ENCODE measurements at regions not wholly inside any gene's neighbourhood (a gene's known extent, or its start where the extent isn't known, plus 50 kb on each side); places are given as distances from the start of the nearest gene placed in this dataset.
"Not testable (repeated sequence)": the region's sequence is repeated elsewhere in the genome, so short reads cannot be mapped to it uniquely, and the experiment has no call there.

DNA sequence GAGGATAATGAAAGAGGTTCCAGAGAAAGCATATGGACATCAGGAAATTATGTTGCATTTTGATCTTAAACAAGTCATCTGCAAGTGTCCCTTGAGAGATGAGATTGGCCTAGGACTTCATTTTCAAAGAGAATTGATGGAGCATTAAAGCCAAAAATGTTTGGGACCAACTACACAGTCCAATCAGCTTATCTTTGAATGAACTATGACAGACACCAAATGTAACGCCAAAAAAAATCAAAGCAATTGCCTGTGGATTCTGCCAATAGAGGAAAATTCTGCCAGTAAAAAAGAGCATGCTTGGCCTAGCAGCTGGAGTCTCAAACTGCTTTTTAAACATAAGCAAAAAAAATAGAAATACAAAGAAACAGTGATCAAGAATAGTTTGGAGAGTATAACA is 594.5 kb upstream of the CHAC2 start:
- Mint-ChIP-seq H3K9me3 (no peaks in the 10 kb centered on the region), H3K27me3 (no peaks in the 10 kb centered on the region), H3K36me3 (ENCODE audit: low read depth) (no peaks in the 10 kb centered on the region), H3K4me1 (no peaks in the 10 kb centered on the region), H3K4me3 (no peak overlapping the region), H3K27ac (no peak overlapping the region)
- DNase-seq, result no peak
- intact Hi-C loops (cut with micrococcal nuclease), result no loop called here

DNA sequence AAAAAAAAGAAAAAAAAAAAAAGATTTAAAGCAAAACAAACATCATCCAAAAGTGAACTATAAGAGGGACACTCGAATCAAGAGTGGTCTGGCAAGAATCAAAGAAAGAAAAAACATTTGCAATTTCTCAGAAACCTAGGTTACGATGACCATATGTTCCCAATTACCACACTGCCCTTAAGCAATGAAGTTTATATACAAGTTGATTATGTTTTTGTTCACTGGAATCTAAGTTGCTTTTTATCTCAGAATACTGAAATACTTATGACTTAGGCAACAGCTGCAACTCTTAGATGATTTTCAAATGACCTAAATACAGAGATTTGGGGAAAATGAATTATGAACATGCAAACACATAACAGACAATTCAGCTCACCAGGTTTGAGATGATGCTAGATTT is 597.1 kb upstream of the CHAC2 start:
- Mint-ChIP-seq H3K27ac (no peak overlapping the region), H3K4me3 (no peak overlapping the region)

DNA sequence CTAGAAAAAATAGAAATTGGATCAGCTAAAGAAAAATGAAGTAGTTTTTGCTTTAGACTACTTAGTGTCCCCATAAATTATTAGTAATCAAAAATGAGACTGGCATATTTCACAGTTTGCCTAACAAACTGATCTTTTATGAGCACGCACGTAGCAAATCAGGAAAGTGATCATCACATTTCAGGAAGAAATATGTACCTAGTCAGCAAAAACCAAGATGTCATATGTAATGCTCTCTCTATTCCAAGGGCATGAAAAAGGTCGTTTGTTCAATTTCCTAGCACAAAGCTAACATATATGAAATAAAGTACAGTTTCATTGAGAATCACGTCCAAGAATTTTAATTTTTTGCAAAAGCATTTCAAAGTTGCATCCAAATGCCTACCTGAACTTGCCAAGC is 600.4 kb upstream of the CHAC2 start:
- no peak for DNase-seq
- peaks cover 4% of the 10 kb centered on the region for H3K9me3 Mint-ChIP-seq
- H3K4me3 Mint-ChIP-seq, result no peak overlapping the region
- no peaks in the 10 kb centered on the region for H3K36me3 Mint-ChIP-seq (ENCODE audit: low read depth)
- no peaks in the 10 kb centered on the region for H3K4me1 Mint-ChIP-seq
- H3K27ac Mint-ChIP-seq, result no peak overlapping the region
- intact Hi-C loops (cut with micrococcal nuclease), result no loop called here
- H3K27me3 Mint-ChIP-seq, result no peaks in the 10 kb centered on the region

More for the DNA sequence above, 597.1 kb upstream of the CHAC2 start:
- intact Hi-C loops (cut with micrococcal nuclease), result no loop called here
- Mint-ChIP-seq H3K27me3 (no peaks in the 10 kb centered on the region), H3K9me3 (no peaks in the 10 kb centered on the region), H3K36me3 (ENCODE audit: low read depth) (no peaks in the 10 kb centered on the region), H3K4me1 (no peaks in the 10 kb centered on the region)
- no peak for DNase-seq

- H3K27me3 Mint-ChIP-seq, result no peaks in the 10 kb centered on the region
- H3K36me3 Mint-ChIP-seq (ENCODE audit: low read depth), result no peaks in the 10 kb centered on the region
- no peak overlapping the region for H3K27ac Mint-ChIP-seq
- no peak overlapping the region for H3K4me3 Mint-ChIP-seq
- DNase-seq, result no peak
- intact Hi-C loops (cut with micrococcal nuclease), result no loop called here
- H3K4me1 Mint-ChIP-seq, result no peaks in the 10 kb centered on the region
- no peaks in the 10 kb centered on the region for H3K9me3 Mint-ChIP-seq
Observed at GRCh38 chr2:53150146-53150545, 617.5 kb upstream of the CHAC2 start.

DNA sequence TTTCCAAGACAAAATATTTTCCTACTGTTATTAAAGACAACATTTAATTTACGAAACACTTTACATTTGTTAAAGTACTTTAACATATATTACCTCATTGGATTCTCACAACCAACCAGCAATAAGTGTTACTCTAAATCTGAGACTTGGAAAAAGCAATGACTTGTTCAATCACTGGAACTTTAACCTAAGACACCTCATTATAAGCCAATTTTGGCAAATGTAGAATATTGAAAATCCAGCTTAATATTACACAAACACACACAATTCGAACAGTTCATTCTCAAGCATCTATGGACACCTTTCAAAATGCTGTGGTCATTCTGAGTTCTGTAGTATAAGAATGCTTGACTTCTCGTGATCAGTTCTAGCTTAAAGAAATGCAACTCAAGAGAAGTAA is 619.4 kb upstream of the CHAC2 start:
- Mint-ChIP-seq H3K36me3 (ENCODE audit: low read depth) (no peaks in the 10 kb centered on the region), H3K27me3 (no peaks in the 10 kb centered on the region), H3K4me1 (no peaks in the 10 kb centered on the region), H3K27ac (no peak overlapping the region), H3K4me3 (no peak overlapping the region), H3K9me3 (no peaks in the 10 kb centered on the region)
- DNase-seq, result no peak
- intact Hi-C loops (cut with micrococcal nuclease), result no loop called here

DNA sequence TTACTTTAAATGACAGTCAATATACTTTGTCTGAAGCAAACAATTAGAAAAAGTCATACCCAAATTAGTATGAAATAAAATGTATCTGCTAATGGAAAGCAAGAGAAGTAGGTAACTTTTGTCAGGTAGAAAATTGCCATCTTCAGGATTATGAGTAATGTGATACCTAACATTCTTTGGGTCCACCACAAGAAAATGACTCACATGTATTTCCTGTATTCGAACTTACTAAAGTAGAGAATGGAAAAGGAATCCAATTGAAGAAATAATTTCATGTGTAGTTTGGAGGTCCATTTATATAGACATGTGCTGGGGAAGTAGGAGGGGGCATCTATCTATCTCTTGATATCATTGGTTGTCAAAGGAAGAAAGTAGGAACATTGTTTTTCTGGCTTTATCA is 636.2 kb upstream of the CHAC2 start:
- no peaks in the 10 kb centered on the region for H3K36me3 Mint-ChIP-seq (ENCODE audit: low read depth)
- no peaks in the 10 kb centered on the region for H3K4me1 Mint-ChIP-seq
- H3K27ac Mint-ChIP-seq, result no peak overlapping the region
- intact Hi-C loops (cut with micrococcal nuclease), result no loop called here
- DNase-seq, result no peak
- H3K27me3 Mint-ChIP-seq, result no peaks in the 10 kb centered on the region
- no peak overlapping the region for H3K4me3 Mint-ChIP-seq
- peaks cover under 1% of the 10 kb centered on the region for H3K9me3 Mint-ChIP-seq

DNA sequence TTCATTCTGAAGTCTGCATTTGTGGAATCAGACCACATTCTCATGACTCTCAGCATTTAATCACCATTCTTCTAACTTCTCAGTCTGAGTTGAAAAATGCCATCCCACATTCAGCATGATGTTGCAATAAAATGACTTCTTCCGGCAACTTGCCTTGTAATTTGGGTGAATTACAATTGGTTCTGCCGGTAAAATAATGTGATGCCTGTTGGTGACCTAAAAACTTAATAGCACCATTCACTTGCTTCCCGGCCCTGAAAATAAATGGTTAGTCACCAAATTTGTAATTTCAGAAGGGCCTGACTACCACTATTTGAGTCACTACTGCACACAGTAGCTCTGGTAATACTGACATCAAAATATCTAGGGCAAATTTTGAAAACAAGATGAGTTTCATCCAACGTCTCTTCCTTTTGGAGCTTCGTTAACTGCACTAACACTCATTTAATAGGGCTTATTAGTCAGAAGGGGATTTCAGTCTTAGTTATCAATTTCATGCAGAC is 637.1 kb upstream of the CHAC2 start:
- intact Hi-C loops (cut with micrococcal nuclease), result no loop called here
- Mint-ChIP-seq H3K4me1 (no peaks in the 10 kb centered on the region), H3K36me3 (ENCODE audit: low read depth) (no peaks in the 10 kb centered on the region), H3K27me3 (no peaks in the 10 kb centered on the region), H3K27ac (no peak overlapping the region), H3K4me3 (no peak overlapping the region), H3K9me3 (peaks cover 3% of the 10 kb centered on the region)
- DNase-seq, result no peak

DNA sequence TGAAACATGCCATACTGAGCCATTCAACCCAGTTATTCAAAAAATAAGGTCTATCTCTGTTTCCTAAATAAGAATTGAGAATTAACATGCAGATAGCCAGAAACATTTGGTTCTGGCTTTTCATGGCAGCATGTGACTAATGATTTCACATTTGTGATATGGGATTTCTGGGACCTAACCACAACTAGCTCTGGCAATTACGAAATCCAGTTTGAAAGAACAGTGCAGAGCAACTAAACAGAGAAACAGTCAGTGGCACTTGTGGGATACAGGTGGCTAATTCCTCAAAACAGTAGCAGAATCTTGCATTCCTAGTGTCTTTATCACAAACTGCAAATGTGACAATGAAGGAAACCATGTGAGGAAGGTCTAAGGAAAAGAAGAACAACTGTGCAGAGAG is 637.8 kb upstream of the CHAC2 start:
- DNase-seq, result no peak
- H3K4me3 Mint-ChIP-seq, result no peak overlapping the region
- H3K9me3 Mint-ChIP-seq, result peaks cover 3% of the 10 kb centered on the region
- no peak overlapping the region for H3K27ac Mint-ChIP-seq
- H3K27me3 Mint-ChIP-seq, result no peaks in the 10 kb centered on the region
- intact Hi-C loops (cut with micrococcal nuclease), result no loop called here
- no peaks in the 10 kb centered on the region for H3K36me3 Mint-ChIP-seq (ENCODE audit: low read depth)
- H3K4me1 Mint-ChIP-seq, result no peaks in the 10 kb centered on the region

DNA sequence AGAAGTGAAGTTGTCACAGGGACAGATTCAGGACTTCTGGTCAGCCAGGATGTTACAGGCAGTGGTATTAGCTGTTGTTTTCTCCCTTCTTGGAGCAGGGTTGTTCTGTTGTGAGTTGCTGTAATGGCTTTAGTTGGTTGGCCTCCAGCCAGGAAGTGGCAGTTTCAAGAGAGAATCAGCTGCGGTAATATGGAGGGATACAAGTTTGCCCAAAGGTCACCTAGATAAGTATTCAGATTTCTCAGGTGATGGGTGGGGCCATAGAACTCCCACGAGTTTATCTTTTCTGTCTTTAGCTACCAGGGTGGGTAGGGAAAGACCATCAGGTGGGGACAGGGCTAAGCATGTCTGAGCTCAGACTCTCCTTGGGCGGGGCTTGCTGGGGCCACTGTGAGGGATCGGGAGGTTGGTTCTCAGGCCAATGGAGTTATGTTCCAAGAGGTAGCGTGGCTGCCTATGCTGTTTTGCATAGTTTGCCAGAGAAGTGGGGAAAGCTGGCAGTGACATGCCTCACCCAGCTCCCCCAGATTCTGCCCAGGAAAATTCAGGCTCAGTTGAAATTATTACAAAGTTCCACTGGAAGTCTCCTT is 640.4 kb upstream of the CHAC2 start:
- H3K36me3 Mint-ChIP-seq (ENCODE audit: low read depth), result no peaks in the 10 kb centered on the region
- peaks cover 3% of the 10 kb centered on the region for H3K9me3 Mint-ChIP-seq
- H3K27ac Mint-ChIP-seq, result no peak overlapping the region
- no peak for DNase-seq
- no peak overlapping the region for H3K4me3 Mint-ChIP-seq
- H3K4me1 Mint-ChIP-seq, result no peaks in the 10 kb centered on the region
- H3K27me3 Mint-ChIP-seq, result no peaks in the 10 kb centered on the region
- intact Hi-C loops (cut with micrococcal nuclease), result no loop called here

GRCh38 chr2:53114991-53115390 is 652.6 kb upstream of the CHAC2 start:
- DNase-seq, result no peak
- H3K4me1 Mint-ChIP-seq, result no peaks in the 10 kb centered on the region
- no peak overlapping the region for H3K27ac Mint-ChIP-seq
- H3K9me3 Mint-ChIP-seq, result no peaks in the 10 kb centered on the region
- no peak overlapping the region for H3K4me3 Mint-ChIP-seq
- intact Hi-C loops (cut with micrococcal nuclease), result no loop called here
- H3K36me3 Mint-ChIP-seq (ENCODE audit: low read depth), result no peaks in the 10 kb centered on the region
- H3K27me3 Mint-ChIP-seq, result no peaks in the 10 kb centered on the region

DNA sequence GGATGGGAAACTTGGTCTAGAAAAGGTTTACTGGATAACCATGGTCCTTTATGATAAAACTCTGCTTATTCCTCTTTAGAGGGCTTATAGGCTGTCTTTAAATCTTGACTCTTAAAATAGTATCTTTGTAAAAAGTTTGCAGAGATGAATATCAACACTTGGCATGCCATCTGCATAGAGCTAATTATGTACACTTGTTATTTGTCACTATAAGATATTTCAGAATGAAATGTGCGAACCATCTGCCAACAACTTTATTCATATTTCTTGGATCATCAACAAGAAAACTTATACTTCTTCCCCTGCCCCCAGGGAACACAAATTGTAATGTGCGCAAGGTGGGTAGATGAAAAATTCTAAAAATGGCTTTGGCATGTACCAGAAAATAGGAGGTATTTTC is 653.0 kb upstream of the CHAC2 start:
- Mint-ChIP-seq H3K4me3 (no peak overlapping the region), H3K27ac (no peak overlapping the region), H3K9me3 (no peaks in the 10 kb centered on the region), H3K4me1 (no peaks in the 10 kb centered on the region), H3K36me3 (ENCODE audit: low read depth) (no peaks in the 10 kb centered on the region), H3K27me3 (no peaks in the 10 kb centered on the region)
- no peak for DNase-seq
- intact Hi-C loops (cut with micrococcal nuclease), result no loop called here

GRCh38 chr2:53112408-53112807 is 655.2 kb upstream of the CHAC2 start:
- not testable (repeated sequence) for H3K27ac Mint-ChIP-seq; H3K36me3 Mint-ChIP-seq (ENCODE audit: low read depth)

DNA sequence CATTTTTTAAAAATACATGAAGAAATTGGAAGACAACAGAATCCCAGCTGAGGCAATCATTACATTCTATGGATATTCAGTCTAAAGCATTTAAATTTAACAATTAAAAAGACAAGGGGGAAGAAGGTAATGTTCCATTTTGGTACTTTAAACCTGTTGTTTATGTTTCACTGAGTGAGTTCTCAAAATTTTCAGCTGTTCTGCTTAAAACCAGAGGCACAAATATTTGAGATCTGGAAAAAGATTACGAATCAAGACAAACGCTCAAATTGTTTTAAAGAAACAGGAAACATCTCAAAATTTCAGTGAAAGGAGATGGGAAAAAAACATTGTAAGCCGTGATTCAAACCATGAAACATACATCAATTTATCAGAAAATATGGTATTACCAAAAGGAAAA is 656.2 kb upstream of the CHAC2 start:
- H3K4me3 Mint-ChIP-seq, result no peak overlapping the region
- no peaks in the 10 kb centered on the region for H3K9me3 Mint-ChIP-seq
- H3K4me1 Mint-ChIP-seq, result no peaks in the 10 kb centered on the region
- H3K27me3 Mint-ChIP-seq, result no peaks in the 10 kb centered on the region
- no peaks in the 10 kb centered on the region for H3K36me3 Mint-ChIP-seq (ENCODE audit: low read depth)
- DNase-seq, result no peak
- intact Hi-C loops (cut with micrococcal nuclease), result no loop called here
- H3K27ac Mint-ChIP-seq, result no peak overlapping the region

More at GRCh38 chr2:53112408-53112807, 655.2 kb upstream of the CHAC2 start:
- H3K9me3 Mint-ChIP-seq; intact Hi-C loops (cut with micrococcal nuclease); H3K4me1 Mint-ChIP-seq; DNase-seq; H3K27me3 Mint-ChIP-seq; H3K4me3 Mint-ChIP-seq: not testable (repeated sequence)

DNA sequence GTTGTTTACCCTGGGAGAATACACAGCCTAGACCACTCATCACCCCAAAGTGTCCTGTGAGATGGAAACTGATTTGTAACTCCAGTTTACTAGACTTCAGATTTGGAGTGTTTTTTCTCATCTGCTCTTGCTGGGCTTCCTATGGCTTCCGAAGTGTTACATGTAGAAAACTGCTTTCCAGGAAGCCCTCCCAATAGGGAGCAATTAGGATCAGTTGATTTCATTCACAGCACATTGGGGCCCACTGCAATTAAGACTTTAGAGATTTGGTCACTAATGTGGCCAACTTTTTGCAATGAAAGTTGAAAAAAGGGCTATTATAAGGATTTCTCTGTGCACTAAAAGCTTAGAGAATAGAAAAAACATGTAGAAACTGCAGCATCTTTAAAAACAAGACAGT is 656.6 kb upstream of the CHAC2 start:
- Mint-ChIP-seq H3K4me1 (no peaks in the 10 kb centered on the region), H3K27me3 (no peaks in the 10 kb centered on the region), H3K9me3 (no peaks in the 10 kb centered on the region), H3K36me3 (ENCODE audit: low read depth) (no peaks in the 10 kb centered on the region), H3K27ac (no peak overlapping the region), H3K4me3 (no peak overlapping the region)
- no peak for DNase-seq
- intact Hi-C loops (cut with micrococcal nuclease), result no loop called here

DNA sequence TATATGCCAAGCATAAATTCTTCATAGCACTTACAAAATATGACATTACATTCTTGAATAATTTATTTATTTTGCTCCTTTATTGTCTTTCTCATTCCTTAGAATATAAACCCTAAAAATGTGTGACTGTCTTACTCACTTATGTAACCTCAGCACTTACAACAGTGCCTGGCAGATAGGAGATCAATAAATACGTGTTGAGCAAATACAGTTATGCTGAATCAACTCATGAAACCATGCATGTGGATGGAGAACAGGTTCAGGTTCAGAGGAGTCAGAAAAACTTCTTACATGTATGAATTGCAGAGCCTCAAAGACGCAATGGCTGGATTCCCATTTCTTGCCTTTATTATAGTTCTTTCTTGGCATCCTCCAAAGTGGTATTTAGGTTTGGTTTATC is 659.4 kb upstream of the CHAC2 start:
- H3K36me3 Mint-ChIP-seq (ENCODE audit: low read depth), result no peaks in the 10 kb centered on the region
- no peak overlapping the region for H3K27ac Mint-ChIP-seq

More for the DNA sequence above, 659.4 kb upstream of the CHAC2 start:
- H3K9me3 Mint-ChIP-seq, result no peaks in the 10 kb centered on the region
- intact Hi-C loops (cut with micrococcal nuclease), result no loop called here
- DNase-seq, result no peak
- no peaks in the 10 kb centered on the region for H3K4me1 Mint-ChIP-seq
- H3K4me3 Mint-ChIP-seq, result no peak overlapping the region
- H3K27me3 Mint-ChIP-seq, result no peaks in the 10 kb centered on the region
